ENCODE measurements at regions not wholly inside any gene's neighbourhood (a gene's known extent, or its start where the extent isn't known, plus 50 kb on each side); places are given as distances from the start of the nearest gene placed in this dataset.
"Not testable (repeated sequence)": the region's sequence is repeated elsewhere in the genome, so short reads cannot be mapped to it uniquely, and the experiment has no call there.

DNA sequence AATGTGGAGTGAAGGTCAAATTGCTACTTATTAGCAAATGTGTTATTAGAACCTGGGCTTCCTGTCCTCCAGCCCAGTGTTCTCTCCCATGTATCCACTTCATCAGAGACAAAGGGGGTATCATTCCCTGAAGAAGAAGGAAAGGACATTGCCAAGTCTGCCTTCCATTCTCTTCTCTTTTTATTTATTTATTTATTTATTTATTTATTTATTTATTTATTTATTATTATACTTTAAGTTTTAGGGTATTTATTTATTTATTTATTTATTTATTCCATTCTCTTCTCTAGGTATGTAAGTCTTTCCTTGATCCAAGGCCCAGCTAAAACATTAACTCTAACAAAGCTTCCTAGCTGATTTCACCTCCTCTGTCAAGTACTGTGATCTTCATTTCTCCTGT, 277.8 kb upstream of the DNAJC19 start:
- DNase-seq: no peak

DNA sequence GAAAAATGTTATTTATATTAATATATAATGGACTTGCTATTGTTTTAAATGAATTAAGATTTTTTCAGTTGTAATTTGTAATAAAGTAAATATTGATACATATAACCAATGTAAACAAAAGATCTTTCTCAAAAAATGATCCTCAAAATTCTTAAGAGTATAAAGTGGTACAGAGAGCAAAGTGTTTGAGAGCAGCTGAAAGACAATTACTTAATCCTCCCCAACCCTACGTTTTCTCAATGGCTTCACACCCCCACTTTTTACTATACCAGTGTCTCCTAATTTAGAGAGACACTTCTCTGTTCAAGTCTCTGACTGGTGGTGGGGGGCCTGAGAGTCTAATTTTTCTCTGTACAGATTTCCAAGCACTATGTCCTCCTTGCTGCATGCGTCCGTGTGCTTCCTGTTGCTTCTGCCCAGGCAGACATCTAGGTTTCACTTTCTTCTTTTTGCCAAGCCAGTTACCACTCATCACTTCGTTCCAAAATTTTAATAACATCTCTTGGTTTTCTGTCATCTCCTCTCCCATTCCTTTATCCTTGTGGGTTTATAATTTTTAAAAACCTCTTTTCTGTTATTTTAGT, 276.3 kb upstream of the DNAJC19 start:
- DNase-seq: no peak

DNA sequence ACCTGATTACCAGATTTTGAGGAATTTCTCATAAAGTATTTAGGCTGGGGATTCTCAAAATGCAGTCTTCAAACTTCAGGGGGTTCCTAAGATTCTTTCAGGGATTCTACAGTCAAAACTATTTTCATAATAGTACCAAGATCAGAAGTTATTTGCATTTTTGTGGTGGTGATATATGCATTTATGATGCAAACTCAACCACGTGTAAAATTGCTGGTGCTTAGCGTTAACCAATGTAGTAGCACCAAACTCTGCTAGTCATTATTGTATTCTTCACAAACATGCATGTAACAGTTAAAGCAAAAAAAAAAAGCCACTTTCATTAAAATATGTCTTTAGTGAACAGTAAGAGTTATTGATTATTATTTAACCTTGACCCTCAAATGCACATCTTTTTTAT, 274.9 kb upstream of the DNAJC19 start:
- no peak for DNase-seq

DNA sequence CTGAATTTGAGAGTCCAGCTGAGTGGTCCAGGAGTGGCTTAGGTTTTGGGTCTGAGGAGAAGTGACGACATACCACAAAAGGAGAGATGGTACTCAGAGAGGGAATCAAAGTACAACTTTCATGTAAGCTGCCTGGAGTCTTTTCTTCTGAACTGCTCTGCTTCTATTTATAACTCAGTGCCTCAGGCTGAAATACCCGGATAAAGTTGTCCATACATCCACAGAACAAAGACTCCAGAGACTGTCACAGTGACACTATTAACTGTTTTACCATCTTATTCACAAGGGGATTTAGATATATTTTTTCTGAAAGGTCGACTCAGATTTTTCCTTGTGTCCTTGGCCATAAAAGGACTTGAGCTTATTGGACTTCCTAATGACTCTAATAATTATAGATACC, 264.3 kb upstream of the DNAJC19 start:
- no peak for DNase-seq

DNA sequence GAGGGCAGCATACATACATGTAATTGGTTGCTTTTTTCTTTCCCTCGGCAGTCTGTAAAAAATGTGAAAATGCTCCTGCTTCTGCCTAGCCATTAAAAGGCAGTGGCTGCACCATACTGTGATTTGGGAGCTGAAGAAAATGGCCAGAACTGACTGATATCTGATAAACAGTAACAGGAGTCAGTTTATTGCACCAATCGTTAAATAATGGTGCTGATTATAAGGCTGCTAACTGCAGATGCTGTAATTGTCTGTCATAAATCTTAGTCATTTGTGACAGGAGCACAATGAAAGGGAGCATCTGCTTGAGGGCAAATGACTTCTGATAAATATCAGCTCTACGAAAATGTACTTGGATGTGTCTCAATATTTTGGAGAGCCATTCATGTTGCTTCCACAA, 263.1 kb upstream of the DNAJC19 start:
- DNase-seq: no peak

DNA sequence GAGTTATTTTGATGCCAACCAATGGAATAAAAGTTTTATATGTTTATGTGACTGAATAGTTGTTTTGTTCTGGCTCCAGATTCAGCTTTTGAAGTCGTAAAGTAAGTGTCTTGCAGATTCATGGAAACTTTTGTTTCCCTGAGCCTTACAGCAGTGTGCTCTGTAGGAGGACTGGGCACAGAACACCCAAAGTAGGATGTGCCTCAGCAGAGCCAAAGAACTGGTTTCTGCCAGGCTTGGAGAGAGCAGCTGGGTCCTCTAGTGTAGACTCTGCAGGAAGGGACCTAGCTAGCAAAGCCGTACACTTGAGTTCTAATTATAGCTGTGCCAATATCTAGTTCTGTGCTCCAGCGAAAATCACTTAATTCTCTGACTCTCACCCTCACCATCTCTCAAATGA, 261.2 kb upstream of the DNAJC19 start:
- DNase-seq: no peak

DNA sequence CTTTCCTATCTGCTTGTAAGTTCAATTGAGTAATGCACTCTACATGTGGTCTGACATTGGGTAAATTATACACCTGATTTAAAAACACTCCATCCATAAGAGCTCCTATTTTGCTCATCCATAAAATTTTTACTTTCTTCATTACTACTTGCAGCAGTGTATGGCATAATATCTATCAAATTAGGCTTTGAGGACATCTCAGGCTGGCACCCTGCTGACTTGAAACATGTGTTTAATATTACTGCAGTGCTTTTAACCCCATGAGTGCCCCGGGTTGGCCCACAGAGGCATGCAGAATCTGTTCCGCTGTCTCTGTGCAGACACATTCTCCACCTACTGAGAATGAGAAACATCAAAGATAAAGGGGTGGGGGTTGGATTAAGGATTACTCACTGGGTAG, 249.9 kb upstream of the DNAJC19 start:
- DNase-seq: no peak

DNA sequence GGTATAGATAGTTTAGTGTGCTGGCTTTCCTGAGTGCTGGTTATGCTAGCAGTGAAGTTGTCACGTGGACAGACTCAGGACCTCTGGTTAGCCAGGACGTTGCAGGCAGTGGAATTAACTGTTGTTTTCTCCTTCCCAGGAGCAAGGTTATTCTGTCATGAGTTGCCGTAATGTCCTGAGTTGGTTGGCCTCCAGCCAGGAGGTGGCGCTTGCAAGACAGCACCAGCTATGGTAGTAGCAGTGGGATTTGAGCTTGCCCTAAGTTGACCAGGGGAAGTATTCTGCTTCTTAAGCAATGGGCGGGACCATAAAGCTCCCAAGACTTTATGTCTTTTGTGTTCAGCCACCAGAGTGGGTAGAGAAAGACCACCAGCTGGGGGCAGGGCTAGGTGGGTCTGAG, 240.7 kb upstream of the DNAJC19 start:
- no peak for DNase-seq

DNA sequence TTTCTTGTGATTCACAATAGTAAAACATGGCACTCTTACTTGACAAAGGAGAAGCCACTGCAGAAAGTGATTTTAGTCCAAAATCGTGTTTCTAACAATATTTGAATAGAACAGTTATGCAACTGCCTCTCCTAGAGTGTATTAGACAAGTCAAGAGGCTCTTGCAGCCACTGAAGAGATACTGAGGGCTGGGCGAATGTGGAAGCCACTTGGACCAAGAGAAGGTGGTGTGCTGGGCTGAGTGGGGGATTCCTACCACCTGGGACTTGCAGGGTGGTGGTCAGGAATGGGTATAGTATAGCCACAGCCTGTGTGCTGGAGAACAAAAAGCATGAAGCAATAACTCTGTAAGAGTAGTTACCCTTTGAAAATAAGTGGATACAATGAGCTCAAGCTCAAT, 223.8 kb upstream of the DNAJC19 start:
- no peak for DNase-seq

DNA sequence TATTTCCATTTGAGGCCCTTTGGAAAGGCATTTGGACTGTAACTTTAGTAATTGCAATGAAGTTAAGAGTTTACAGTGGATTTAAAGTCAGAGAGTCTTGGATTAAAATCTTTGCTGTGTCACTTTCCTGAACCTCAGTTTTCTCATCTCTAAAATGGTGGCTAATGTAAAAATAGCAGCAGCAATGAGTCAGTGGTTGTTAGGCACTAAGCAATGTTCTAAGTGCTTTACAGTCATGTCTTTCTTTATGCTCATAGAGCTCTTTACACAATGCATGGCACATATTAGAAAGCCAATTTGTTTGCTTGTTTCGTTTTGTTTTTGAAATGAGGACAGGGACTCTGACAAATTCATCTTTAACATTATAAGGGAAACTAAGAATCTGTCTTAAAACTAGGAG, 222.7 kb upstream of the DNAJC19 start:
- DNase-seq: no peak

DNA sequence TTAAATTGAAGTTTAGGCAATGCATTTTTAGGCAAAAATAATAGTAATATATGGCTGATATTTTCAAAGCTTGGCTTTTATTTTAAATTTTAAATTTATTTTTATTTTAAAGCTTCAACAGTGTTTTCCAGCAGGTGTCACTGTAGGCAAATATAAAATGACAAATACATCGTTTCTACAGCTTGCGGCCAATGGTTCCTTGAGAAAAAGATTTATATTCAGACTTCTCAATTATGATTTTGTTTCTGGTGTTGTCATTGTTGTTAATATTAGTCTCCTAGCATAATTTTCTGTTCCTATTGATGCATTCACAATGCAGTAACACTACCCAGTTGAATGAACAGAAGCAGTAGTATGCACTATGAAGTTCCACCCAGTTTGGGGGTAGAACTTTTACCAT, 220.7 kb upstream of the DNAJC19 start:
- DNase-seq: peak in 1 of 2 donors; percentile 5

DNA sequence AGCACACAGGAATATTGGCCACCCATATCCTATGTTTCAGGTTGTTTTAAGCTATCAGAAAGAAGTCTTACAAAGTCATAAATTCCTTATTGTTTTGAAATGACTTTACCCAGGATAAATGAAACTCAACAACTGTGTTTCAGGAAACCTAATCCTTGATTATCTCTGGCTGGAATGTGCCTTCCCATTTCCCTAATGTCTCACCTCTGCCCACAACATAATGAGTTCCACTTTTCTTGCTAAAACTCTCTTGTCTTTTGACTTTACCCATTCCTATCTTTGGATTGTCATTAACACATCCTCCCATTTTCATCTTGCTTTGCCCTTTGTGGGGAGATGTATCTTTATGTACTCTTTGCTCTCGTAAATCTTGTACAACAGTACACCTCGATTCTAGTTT, 200.0 kb upstream of the DNAJC19 start:
- no peak for DNase-seq

DNA sequence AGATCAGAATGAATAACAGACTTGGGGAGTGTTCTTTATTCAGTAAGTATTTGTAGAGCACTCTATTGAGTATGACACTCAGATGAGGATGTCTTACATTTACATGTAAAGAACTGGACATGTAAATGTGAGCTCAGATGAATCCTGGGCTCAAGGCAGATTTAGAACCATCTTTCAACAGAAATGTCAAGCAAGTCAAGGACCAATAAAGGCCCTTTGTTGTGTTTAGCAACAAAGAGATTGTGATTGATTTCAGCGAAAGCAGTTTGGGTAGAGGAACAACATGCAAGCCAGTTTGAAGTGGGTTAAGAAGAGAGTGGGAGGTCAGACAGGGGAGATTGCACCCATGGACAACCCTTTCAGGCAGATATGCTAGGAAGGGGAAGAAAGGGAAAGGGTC, 194.2 kb upstream of the DNAJC19 start:
- no peak for DNase-seq

DNA sequence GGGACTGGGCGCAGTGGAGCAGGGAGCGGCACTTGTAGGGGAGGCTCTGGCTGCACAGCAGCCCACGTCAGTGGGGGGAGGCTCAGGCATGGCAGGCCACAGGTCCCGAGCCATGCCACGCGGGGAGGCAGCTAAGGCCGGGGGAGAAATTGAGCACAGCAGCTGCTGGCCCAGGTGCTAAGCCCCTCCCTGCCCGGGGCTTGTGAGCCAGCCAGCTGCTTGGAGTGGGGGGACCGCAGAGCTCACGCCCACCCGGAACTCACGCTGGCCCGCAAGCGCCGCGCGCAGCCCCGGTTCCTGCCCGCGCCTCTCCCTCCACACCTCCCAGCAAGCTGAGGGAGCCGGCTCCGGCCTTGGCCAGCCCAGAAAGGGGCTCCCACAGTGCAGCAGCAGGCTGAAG, 193.5 kb upstream of the DNAJC19 start:
- not testable (repeated sequence) for DNase-seq

DNA sequence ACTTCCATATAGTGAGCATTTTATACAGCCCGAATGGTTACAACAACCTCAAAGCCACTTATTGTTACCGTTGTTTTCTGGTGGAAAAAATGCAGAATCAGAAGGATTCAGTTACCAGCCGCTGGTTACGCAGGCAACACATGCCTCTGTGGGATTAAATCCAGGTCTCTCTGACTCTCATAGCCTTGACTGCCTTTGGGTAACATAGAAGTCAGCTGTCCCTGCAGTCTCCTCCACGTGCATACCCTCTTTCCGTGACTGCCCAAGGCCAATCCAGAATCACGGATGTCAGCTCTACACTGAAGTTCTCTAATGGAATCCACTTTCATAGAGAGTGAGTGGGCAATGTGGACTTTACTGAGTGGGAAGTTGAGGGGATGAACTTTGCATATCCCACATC, 189.5 kb upstream of the DNAJC19 start:
- no peak for DNase-seq

DNA sequence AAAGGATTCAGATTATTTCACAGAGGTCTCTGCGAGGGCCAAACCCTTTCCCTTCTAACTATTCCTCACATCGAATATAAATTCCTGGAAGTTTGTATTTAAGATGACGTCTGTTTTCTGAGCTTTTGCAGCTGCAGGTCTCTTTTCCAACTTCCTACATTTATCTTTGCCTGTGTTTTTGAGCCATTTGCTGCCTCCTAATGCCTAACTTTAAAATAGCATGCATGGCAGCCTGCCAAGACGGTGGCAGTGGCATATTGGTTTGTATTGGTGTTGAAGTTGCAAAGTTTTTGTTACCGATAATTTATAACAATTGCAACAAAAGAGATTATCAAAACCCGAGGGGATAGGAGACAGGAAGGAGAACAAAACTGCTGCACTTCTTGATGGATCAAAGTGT, 187.1 kb upstream of the DNAJC19 start:
- DNase-seq: peak; percentile 30 to 36

DNA sequence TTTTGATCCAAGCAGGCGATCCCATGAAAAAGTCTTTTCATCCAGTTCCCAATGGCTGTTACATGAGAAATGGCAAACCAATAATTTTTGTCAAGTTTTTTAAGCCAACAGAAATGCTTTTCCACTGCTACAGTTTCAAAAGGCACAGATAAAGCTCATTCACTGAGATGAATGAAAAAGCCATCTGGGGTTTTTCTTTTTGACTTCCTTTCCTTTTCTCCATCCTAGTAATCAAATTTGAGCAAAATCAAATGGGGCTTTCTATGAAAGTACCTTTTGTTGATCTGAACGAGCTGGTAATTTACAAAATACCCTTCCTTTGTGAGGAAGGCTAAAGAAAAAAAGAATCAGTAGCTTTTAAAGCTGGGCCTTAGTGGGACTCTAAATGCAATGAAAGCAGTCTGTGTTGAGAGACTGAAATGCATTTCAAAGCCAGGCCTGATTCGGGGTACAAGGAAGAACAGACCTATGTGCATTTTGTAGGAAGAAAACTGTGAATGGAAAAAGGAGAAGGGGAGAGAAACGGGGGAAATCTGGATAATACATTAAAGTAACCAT, 185.2 kb upstream of the DNAJC19 start:
- no peak for DNase-seq

DNA sequence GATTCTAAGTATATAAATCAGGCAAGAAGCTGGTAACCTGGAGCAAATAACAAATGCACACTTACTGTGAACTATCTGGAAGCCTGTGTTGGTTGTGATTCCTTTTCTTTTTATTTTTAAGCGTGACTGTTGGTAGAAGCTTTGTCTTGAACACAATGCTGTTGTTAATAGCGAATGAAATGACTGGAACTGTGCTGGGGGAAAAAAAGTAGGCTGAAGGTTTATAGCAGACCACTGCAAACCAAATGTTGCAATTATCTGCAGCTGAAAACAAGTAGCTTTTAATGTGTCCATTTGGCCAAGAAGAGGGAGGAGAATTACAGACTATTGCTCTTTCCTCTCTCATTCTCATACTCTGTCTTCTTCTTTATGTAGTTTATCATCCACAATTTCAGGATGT, 184.5 kb upstream of the DNAJC19 start:
- no peak for DNase-seq

DNA sequence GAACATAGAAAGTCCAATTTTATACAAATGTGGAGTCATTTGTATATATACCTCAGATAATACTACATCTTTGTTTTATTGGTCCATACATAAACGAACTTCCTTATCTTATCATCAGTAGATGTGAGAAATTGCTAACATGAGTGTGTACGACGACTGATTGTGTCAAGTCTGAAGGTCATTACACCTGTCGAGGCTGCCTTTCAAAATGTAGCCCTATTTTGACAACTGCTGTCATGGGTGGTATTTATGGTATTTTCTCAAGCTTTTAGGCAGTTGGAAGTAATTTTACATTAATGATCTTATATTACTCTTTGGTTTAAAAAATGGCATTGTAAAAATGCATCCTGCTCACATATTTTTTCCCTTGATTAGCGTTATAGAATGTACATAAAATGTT, 183.7 kb upstream of the DNAJC19 start:
- DNase-seq: no peak

DNA sequence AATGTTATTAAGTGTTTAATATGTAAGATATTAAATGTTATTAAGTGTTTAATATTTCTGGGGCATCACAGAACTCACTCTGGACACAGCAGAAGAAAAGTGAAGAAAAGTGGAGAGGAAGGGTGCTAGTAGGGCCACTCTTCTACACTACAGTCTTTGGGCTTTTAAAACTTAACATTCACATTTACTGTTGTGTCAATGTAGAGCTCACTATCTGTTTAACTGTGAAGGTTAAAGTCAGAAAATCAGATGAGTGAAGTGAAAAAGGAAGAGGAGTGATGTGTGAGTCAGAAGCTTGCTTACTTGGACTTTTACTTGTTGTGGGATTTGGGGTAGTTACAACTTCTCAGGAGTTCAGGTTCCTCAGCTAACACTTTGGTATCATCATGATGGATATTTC, 145.3 kb upstream of the DNAJC19 start:
- no peak for DNase-seq

DNA sequence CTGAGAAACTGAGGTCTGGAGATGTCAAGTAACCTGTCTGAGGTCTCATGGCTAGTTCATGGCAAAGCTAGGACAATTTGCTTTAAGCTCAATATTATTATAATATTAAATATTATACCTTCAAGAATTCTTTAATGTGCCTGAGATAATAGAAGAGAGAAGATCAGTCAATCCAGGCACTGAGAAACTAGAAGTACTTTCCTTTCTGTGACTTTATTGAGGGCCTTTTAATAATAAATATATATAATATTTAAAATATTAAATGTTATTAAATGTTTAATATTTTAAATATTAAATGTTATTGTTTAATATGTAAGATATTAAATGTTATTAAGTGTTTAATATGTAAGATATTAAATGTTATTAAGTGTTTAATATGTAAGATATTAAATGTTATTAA, 144.3 kb upstream of the DNAJC19 start:
- DNase-seq: no peak

DNA sequence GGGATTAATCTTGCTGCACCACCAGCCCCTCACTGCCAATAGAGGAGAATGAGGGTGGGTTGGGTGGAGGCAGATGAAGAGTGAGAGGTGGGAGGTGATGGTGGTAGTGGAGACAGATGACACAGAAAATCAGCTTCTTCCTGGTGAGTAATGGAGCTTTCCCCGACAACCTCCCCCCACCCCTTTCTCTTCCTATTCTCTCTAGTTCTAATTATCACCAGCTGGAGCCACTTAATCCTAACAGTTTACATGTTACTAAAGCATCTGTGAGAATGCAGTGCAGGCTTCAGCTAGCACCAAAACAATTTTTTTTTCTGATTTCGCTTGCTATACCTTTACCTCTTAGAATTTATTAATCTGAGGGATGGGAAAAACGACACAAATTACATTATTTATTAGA, 116.1 kb upstream of the DNAJC19 start:
- no peak for DNase-seq

DNA sequence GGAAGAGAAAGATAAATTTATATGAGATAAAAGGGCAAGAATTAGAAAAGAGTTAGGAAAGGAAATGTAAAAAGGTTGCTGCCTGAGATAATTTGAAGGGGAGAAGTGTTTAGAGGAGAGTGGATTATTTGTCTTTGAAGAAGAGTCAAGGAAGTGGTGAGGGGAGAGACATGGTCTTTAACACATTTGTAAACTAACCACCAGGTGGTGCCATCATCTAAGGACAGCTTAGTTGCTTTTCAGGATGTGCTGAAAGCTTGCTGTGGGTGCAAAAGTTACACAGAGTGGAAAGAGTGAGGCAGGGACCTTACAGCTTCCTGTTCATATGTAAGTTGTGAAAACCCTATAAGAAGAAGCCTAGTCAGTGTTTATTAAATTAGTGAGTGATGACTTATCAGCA, 114.1 kb upstream of the DNAJC19 start:
- DNase-seq: no peak

DNA sequence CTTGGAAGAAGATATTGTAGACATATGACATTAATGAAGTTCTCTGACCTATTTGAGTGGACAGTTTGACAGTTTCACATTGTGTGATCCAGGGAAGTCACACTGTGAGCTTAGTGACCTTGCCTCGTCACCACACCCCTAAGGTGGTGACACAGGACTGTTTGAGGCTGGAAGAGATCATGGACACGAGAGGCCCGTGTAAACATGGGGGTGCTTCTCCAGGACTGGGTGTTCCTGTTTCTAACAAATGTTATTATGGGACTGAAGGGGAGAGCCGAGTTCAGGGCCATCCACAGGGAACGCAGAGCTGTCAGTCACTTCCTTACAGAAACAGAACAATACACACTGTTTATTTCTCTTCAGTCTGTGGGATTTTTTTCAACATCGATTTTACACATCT, 96.5 kb upstream of the DNAJC19 start:
- no peak for DNase-seq

DNA sequence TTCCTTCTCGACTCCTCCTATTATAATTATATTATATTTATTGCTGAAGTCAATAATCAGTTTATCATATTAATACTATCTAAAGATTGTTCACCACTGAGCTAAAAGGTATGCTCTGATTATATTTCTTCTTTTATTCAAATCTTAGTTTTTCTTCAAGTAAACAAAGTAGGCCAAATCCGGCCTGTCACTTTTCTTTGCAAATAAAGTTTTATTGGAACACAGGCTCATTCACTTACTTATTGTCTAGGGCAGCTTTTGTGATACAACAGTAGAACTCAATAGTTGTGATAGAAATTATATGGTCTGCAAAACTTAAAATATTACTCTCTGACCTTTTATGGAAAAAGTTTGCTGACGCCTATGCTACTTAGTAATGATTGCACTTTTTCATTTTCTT, 92.4 kb upstream of the DNAJC19 start:
- DNase-seq: no peak

All from right lung (tissue), 2 donors.